HG03108 (cell line): ENCODE measurements at regions not wholly inside any gene's neighbourhood (a gene's known extent, or its start where the extent isn't known, plus 50 kb on each side); places are given as distances from the start of the nearest gene placed in this dataset.
A peak's percentile ranks its signal among the peaks of the same experiment; 100 is the strongest.

Source experiments
- ATAC-seq: cut with Tn5 transposase; IDR thresholded peaks from one replicate; pipeline ENCODE4 v1.9.1; 2021; ENCODE audit warnings: moderate library complexity; ENCODE audit not compliant: unreplicated experiment

DNA sequence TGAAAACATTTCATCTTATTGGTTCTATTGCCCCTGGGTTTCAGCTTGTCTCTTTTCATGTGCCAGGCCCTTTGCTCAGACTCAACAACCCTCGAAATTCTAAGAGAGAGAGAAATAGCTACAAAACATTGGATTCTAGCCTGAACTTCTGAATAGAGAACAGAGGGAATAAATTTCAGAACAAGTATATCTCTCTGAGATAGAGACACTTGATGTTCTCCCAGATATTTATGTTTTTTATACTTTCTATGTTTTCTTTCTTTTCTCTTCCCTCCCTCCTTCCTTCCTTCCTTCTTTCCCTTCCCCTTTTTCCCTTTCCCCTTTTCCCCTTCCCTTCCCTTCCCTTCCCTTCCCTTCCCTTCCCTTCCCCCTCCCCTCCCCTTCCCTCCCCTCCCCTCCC lies 279.5 kb upstream of the SPRED2 start:
- ATAC-seq: no peak

DNA sequence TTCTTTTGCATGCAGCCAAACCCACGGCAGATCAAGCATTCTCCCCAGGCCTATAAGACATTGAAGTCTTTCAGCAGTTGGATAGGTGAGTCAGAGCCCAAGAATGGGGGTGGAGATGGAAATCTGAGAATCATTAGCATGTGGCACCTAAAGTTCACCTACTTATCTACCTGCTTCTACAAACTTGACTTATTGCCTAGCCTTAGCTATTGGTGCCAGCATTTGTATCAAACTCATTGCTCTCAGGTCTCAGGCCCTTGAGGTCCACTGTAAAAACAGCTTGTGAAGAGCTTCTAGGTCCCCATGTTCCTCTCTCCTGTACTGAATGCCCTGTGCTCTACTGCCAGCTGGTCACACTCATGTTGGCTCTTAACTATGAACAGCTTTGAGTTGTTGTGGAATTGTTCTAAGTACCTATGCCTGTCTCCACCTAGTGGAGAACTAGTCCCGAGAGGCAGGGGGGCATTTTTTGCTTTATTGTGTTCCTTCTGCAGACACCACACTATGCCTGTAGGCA lies 278.4 kb upstream of the SPRED2 start:
- no peak for ATAC-seq

DNA sequence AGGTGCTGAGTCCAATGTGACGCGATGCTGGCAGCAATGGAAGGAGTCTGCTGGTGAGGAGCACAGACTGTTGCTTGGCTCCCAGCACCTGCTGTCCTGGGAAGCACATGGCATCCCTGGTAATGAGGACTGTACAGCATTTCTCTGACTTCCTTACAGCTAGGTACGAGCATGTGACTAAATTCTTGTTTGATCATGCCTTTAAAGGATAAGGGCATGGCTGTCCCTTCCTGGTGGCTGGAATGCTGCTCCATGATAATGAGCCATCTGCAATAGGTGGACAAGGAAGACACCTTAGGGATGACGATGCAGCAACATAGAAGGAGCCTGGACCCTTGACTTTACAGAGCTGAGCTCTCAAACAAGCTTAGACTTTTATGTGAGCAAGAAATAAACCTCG lies 278.0 kb upstream of the SPRED2 start:
- ATAC-seq: no peak

DNA sequence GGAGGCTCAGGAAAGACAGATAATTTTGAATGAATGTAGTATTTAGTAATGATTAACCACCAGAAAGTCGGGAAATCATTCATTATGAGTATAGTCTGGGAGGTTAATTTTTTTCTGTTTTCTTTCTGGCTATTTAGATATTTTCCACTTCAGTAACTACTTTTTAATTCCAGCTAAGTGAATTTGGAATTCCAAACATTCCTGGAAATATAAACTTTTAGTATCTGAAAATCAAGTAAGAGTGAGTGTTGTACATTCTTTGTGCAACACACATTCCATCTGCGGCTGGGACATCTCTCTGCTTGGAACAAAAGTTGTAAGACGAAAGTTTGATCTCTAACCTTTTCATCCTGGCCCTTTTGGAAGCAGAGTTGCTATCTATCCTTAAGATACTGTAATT lies 275.7 kb upstream of the SPRED2 start:
- no peak for ATAC-seq

DNA sequence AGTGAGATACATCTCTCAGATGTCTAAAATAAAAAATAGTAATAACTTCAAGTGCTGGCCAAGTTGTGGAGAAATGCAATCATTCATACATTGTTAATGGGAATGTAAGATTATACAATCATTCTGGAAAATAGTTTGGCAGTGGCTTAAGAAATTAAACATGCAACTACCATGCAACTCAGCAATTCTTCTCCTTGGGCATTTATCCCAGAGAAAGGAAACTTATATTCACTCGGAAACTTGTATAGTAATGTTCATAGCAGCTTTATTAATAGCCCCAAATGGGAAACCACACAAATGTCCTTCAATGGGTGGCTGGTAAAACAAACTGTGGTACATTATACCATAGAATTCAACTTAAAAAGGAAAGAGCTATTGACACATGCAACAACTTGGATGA lies 274.0 kb upstream of the SPRED2 start:
- ATAC-seq: no peak

DNA sequence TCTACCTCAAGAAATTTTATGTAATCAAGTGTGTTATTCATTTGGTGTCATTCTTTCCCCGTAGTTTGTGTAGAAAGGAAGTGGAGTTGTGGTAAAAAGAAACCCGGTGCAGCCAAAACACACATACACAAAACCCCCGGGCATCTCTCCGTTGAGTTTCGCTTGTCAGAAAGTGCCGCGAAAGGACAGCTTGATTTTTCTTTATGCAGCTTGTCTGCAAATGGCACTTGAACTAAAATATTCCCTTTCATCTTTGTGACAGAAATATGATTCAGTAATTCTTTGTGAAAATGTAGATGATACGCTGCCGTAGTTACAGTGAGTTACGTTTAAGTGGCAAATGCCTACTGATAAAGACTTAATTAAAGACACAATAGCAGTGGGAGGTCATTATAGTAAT lies 268.8 kb upstream of the SPRED2 start:
- no peak for ATAC-seq

DNA sequence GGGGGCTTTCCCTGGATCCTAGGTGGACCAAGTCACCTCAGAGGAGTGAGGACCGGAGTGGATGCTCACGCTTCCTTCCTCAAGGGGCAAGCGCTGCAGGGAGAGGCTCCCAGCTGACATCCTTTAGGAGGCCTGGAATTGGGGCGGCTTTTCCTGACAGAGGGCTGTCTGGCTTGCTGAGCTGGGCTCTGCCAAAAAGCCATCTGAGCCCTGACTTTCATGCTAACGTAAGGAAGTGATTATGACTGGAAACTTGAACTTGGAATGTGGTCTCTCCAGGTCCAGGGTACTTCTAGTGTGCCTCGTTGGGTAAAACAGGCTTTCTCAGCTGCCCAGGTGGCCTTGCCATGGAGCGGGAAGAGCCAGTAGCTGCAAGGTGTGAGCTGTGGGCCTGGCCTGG lies 268.3 kb upstream of the SPRED2 start:
- ATAC-seq: no peak

DNA sequence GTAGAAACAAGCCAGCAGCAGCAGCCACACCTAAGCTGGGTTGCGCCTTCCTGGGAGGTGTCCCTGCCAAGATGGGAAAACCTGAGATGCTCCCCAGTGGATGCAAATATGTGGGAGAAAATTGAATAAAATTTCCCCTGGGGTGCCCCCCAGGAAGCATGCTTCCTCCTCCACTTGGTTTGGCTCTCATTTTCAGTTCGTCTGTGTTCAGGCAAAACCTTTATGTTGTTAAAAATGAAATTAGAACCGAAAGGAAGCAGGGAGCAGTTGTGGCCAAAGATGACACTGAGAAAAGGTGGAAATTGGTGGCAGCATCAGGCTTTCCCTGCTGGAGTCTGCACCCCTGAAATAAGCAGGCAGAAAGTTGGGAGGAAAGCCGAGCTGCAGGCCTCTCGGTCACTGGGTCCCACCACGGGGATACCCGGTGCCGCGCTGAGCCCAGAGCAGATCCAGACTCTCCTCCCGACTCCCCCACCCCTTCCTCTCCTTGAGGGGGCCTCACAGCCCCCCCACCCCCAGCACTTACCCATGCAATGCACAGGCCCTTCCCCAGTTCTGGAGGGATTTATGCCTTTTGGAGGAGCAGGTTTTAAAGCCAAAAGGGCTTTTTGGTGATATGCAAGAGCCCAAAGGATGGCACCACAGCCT lies 267.7 kb upstream of the SPRED2 start:
- no peak for ATAC-seq

DNA sequence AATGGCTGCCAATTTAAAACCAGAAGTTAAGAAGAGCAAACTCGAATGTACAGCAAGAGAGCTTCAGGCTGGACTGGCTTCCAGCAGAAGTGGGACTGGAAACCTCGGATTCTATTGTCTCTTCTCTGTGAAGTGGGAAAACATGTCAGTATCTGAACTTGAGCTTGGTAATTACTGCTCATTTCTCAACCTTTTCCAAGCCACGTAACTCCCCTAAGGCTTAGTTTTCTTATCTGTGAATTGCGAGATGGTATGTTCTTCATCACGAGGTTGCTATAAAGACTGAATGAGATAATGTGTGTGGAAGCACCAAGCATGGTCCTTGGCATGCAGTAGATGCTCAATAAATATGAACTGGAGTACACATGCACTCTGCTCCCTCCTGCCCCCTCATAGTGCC lies 259.4 kb upstream of the SPRED2 start:
- no peak for ATAC-seq

DNA sequence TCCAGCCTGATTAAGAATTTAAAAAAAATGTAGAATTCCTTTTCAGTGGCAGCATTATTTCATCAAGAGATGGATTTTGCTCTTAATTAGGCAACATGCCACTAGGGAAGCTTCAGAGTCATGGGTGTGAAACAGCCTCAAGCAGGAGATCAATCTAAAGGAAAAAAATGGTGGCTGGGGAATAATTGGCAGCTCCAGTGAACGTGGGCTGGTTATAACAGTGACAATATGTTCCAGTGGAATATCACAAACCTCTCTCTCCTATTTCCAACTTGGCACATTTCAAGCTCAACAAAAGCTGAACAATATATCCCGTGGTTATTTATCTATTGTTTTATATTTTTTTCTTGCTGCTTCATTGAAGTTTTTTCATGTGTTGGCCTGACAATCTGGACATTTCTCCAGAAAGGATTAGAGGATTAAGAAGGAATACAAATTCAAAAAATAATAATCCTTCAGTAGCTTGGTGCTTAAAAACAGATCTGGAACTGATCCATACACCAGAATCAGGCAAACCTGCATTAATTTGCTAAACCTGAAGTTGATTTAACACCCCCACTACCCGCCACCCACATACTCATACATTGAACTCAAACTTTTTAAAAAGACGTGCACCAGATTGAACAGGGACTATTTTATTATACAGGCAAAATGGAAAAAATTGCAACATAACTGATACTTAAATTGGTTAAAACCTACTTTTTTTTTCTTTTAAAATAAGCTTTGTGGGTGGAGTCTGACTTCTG lies 255.9 kb upstream of the SPRED2 start:
- ATAC-seq: no peak

DNA sequence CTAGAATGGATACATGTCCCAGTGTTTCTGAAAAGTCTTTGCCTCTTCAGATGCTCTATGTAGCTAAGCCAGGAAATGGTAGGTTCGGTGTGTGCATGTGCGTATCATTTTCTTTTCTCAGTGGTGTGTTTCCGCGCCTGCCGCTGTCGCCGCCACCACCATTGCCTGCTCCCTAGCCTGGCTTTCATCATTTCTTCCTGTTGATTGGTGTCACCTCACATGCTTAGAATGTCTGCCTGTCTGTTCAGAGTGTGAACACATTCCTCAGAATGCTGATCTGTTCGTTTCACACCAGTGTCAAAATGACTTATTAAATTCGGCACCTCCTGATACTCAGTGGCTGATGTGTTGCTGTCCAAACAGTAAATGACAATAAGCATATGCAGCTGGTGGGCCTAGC lies 255.2 kb upstream of the SPRED2 start:
- no peak for ATAC-seq

DNA sequence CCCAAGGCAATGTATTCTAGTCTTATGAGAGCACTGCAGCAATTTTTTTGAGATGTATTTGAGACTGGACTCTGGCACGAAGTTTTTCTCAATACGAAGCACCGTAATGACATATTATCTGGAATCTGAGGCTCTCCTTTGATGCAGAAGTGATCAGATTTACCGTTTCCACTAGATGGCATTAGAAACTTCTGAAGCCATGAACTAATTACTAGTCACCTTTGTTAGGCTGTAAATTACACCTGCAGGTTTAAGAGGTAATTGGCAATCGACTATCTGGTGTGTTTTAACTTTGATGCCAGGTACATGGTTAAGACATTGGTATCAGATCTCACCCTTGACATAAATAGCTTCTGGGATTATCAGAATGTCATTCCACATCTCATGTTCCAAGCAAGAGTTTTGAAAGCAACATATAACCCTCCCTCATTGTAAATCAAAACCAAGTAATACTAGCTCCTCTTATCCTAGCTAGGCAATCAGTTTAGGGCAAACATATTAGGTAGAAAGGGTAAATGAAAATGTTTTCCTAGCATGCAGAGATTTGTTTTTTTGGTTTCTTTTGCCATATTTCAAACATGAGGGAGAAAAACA lies 254.6 kb upstream of the SPRED2 start:
- ATAC-seq: no peak

DNA sequence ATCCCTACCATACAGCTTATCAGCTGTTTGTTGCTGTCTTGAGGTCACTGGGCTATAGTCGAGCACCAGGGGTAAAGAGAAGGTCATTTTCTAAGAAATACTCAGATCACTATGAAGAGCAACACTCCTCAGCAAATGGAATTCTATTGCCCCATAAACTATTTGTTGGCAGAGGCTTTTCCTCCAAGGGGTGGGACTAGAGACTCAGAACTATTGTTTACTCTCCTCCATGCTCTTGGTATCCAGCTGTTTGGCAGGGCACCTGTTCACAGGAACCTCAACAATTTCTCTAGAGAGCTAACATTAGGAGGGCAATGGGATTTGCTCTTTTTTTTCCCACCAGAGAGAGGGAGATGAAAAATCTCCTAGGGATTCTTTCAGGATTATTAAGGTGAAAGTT lies 249.1 kb upstream of the SPRED2 start:
- ATAC-seq: no peak

DNA sequence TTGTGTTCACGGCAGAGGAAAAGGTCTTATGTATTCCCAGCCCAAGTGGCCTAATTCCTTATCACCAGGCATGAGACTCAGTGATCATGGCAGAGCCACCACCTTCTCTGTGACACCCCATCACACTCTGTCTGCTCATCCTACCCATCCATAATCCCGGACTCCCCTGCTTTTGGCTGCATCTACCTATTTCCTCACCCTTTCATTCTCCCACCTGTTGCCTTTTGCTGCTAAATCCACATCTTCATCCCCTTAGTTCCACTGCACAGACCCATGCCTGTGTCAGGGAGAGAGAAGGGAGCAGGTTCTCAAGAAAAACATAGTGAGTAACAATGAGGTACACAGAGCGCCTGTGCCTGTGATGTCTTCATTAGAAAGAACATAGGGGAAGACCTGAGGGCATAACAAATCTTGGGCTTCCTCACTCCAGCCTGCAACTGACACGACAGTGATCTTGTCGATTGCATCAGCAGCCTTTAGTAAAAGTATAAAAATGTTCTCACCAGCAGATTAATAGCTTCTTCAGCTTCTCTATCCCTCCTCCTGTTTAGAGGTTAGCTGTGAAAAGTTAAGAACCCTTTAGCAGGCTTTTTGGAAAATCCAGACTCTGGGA lies 246.5 kb upstream of the SPRED2 start:
- no peak for ATAC-seq

DNA sequence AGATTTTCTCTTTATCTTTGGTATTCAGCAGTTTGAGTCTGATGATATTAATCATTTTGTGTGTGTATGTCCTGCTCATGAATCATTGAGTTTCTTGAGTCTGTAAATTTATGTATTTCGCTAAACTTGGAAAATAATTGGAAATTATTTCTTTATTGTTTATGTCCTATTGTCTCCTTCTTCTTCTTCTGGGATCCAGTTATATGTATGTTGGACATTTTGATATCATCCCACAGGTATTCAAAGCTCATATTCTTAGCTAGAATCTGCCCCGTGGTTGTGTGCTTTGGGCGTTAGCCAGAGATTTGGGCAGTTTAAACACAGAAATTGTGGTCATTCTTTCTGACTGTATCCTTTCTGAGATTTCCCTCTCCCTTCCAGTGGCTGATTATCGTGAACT lies 243.0 kb upstream of the SPRED2 start:
- ATAC-seq: no peak

DNA sequence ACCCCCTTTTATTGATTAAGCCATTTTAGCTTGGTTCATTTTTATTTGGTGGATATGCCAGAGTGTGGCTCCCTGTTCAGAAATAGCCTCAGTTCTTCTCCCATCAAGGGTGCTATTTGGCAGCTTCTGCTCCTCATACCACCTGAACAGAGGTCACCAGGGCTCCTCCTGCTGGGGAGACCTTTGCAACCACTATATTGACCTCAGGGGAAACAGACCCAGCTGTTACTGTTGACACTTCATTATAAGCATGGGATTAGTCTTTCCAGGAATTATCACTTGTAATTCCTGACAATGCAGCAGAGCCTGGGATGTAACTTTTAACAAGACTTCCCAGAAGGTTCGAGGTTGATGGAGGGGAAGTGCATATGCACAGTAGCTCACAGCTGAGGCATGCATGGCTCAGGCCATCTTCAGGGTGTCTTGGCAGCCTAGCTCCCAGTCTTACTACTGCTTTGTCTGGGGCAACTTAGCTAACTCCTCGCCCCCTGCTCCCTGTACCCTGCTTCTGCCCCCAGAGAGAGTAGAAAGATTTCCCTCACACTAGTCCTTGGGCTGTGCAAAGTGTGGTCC lies 239.4 kb upstream of the SPRED2 start:
- no peak for ATAC-seq

DNA sequence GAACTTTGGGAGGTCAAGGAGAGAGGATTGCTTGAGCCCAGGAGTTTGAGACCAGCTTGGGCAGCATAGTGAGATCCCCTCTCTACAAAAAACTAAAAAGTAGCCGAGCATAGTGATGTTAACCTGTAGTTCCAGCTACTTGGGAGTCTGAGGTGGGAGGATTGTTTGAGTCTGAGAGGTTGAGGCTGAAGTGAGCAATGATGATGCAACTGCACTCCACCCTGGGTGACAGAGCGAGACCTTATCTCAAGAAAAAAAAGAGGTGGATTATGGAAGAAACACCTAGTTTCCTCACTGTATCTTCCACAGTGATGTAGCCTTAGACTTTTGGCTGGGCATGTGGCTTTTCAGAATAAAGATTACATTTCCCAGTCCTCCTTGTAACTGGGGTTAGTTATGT lies 237.2 kb upstream of the SPRED2 start:
- ATAC-seq: no peak

DNA sequence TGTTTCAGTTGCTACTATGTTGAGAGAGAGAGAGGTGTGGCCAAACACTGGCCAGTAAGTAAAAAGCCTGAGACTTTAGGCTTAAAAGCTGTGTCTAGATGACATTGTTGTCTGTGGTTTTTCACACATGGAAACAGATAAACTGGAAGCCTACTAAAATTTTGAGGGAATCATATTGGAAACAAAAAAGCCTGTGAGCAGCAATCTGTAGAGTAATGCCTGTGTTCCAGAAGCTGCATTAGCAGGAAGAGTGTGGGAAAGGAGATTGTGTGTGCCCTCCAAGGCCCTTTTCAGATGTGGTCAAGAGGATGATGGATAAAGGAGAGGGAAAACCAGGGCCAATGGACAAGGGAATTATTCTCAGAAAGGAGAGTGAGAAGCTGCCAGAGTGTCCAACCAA lies 236.3 kb upstream of the SPRED2 start:
- no peak for ATAC-seq

DNA sequence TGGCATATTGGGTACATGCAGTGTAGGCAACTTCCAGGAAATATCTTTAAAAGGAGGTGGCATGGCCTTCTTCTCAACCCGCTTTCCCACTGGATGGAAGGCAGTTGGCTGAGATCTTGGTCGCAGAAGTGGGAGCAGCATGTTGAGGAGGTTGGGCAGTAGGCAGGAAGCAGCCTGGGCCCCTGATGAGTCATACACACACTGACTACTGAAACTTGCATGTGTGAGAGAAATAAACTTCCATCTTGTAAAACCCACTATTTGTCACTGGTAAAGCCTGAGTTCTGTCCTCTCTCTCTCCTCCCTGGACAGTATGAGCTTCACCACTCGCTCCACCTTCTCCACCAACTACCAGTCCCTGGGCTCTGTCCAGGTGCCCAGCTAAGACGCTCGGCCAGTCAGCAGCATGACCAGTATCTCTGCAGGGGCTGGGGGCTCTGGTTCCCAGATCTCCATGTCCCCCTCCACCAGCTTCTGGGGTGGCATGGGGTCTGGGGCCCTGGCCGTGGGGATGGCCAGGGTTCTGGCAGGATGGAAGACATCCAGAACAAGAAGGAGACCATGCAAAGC lies 233.8 kb upstream of the SPRED2 start:
- peak; percentile 98 for ATAC-seq

DNA sequence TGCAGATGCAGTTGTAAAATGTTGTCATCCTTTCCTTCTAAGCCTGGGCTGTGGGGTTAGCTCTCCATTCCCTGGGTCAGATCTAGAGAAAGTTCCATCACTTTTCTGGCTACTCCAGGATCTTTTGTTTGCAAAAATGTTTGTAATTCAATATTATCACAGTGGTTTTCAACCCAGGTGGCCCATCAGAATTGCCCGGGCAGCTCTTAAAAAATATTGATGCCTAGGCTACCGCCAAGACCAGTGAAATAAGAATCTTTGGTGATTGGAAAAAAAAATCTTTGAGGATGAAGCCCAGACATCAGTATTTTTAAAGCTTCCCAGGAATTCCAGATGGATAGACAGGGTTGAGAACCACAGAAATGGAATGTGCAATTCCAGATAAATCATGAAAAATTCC lies 232.5 kb upstream of the SPRED2 start:
- ATAC-seq: no peak

DNA sequence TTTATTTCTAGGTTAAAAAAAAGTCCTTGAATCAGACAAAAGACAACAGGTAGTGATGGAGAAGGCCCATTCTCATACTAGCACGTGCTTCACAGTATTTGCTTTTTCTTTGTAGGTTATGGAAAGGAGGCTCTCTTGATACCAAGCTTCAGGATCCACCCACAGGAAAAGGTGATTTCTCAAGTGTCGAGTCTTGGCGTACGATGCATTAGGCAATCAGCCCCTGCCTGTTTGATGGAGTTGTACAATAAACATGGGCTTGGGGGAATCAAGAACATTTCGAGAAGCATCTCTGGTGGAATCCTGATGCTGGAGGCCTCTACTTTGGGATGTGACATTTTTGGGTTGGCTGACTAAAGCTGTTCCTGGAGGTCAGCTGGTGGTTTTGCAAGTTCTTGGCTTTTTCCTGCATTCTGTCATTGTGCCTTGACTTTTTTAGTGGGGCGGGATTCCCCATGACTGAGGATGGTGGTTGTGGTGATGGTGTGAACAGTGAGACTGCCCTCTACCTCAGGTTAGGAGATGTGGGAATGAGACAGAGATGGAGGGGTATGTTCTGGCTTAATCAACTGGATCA lies 231.5 kb upstream of the SPRED2 start:
- no peak for ATAC-seq
